Peyer's patch (tissue), 4 donors: ENCODE measurements at regions not wholly inside any gene's neighbourhood (a gene's known extent, or its start where the extent isn't known, plus 50 kb on each side); places are given as distances from the start of the nearest gene placed in this dataset.

Experiments
- CTCF ChIP-seq, 6 experiments: fragments of 450-650 bp in 4 of 6; fragments of 200-600 bp in 2 of 6; sonication (generic) in 1 of 6; IDR thresholded peaks; one replicate each; pipeline ENCODE4 v1.5.1; 2017 to 2019; ENCODE audit warnings: antibody characterized with exemption in 6 of 6, mild to moderate bottlenecking in 3 of 6, moderate library complexity in 1 of 6
- POLR2A ChIP-seq, 2 donors: fragments of 450-650 bp; IDR thresholded peaks; one replicate each; pipeline ENCODE4 v1.5.1; 2017; ENCODE audit warnings: antibody characterized with exemption in 2 of 2, mild to moderate bottlenecking in 2 of 2, moderate library complexity in 2 of 2

- TF ChIP-seq CTCF (IDR thresholded peaks at IDR 0.05) (no peak), POLR2A (IDR thresholded peaks at IDR 0.05) (no peak)
Observed at GRCh38 chr12:73124480-73124879, 852.3 kb downstream of the TRHDE start.
